ENCODE measurements at regions not wholly inside any gene's neighbourhood (a gene's known extent, or its start where the extent isn't known, plus 50 kb on each side); places are given as distances from the start of the nearest gene placed in this dataset.

GRCh38 chr5:174204535-174205313 lies 159.2 kb downstream of the NSG2 start:
- intact Hi-C loops (cut with DNase I; ENCODE audit: low total_unique reads) (no loop called here), in situ Hi-C loops (cut with MboI; ENCODE audit: low sequenced_read_pairs in 4 of 4) (no loop called here)
- no peaks in the 10 kb centered on the region for H3K36me3 ChIP-seq
- no peaks in the 10 kb centered on the region for H3K4me1 ChIP-seq
- no peak for ATAC-seq
- H3K27me3 ChIP-seq, result peaks cover 0 to 8% (median 6%) of the 10 kb centered on the region in 3 donors
- H3K4me3 ChIP-seq, result no peak overlapping the region
- H3K9me3 ChIP-seq, result no peaks in the 10 kb centered on the region
- no peak overlapping the region for H3K27ac ChIP-seq
- DNase-seq, result no peak
- no peak for TF ChIP-seq POLR2A (IDR thresholded peaks at IDR 0.05)
- TF ChIP-seq CTCF (IDR thresholded peaks at IDR 0.05 in 4 of 5, conservative IDR thresholded peaks at IDR 0.05 in 1 of 5), result no peak

- ATAC-seq, result no peak
- no peaks in the 10 kb centered on the region for H3K9me3 ChIP-seq
- H3K4me1 ChIP-seq, result no peaks in the 10 kb centered on the region
- no peak overlapping the region for H3K27ac ChIP-seq
- H3K4me3 ChIP-seq, result no peak overlapping the region
- no peak for DNase-seq
- H3K36me3 ChIP-seq, result no peaks in the 10 kb centered on the region
- peaks cover 0 to 12% (median 8%) of the 10 kb centered on the region in 3 donors for H3K27me3 ChIP-seq
- no peak for TF ChIP-seq CTCF (IDR thresholded peaks at IDR 0.05 in 4 of 5, conservative IDR thresholded peaks at IDR 0.05 in 1 of 5)
- no peak for TF ChIP-seq POLR2A (IDR thresholded peaks at IDR 0.05)
- in situ Hi-C loops (cut with MboI; ENCODE audit: low sequenced_read_pairs in 4 of 4) (no loop called here), intact Hi-C loops (cut with DNase I; ENCODE audit: low total_unique reads) (no loop called here)
These were observed 160.4 kb downstream of the NSG2 start for GRCh38 chr5:174205939-174206338.

GRCh38 chr5:174210596-174211276 lies 165.2 kb downstream of the NSG2 start:
- no peak for ATAC-seq
- Histone ChIP-seq H3K4me1 (no peaks in the 10 kb centered on the region), H3K9me3 (no peaks in the 10 kb centered on the region), H3K4me3 (no peak overlapping the region), H3K27me3 (peaks cover 0 to 11% (median 2%) of the 10 kb centered on the region in 3 donors), H3K36me3 (no peaks in the 10 kb centered on the region), H3K27ac (no peak overlapping the region)
- TF ChIP-seq CTCF (IDR thresholded peaks at IDR 0.05 in 4 of 5, conservative IDR thresholded peaks at IDR 0.05 in 1 of 5) (no peak), POLR2A (IDR thresholded peaks at IDR 0.05) (no peak)
- in situ Hi-C loops (cut with MboI; ENCODE audit: low sequenced_read_pairs in 4 of 4) (no loop called here), intact Hi-C loops (cut with DNase I; ENCODE audit: low total_unique reads) (no loop called here)
- no peak for DNase-seq

- peaks cover 0 to 11% (median 0%) of the 10 kb centered on the region in 3 donors for H3K27me3 ChIP-seq
- intact Hi-C loops (cut with DNase I; ENCODE audit: low total_unique reads), result no loop called here
- no peaks in the 10 kb centered on the region for H3K4me1 ChIP-seq
- TF ChIP-seq CTCF (IDR thresholded peaks at IDR 0.05 in 4 of 5, conservative IDR thresholded peaks at IDR 0.05 in 1 of 5) (no peak), POLR2A (IDR thresholded peaks at IDR 0.05) (no peak)
- no peaks in the 10 kb centered on the region for H3K9me3 ChIP-seq
- no peak overlapping the region for H3K27ac ChIP-seq
- no peak overlapping the region for H3K4me3 ChIP-seq
- no peaks in the 10 kb centered on the region for H3K36me3 ChIP-seq
- ATAC-seq (no peak), DNase-seq (no peak)
- in situ Hi-C loops (cut with MboI; ENCODE audit: low sequenced_read_pairs in 4 of 4), result no loop called here
These were observed 165.7 kb downstream of the NSG2 start for GRCh38 chr5:174211277-174211626.

Measured in gastrocnemius medialis (tissue), 4 donors.